ENCODE measurements at regions not wholly inside any gene's neighbourhood (a gene's known extent, or its start where the extent isn't known, plus 50 kb on each side); places are given as distances from the start of the nearest gene placed in this dataset.

GRCh38 chr12:97324471-97324870 lies 138.1 kb upstream of the RMST start:
- DNase-seq: no peak
- ATAC-seq: no peak

- no peak for ATAC-seq
Observed at GRCh38 chr12:97335115-97335514, 127.5 kb upstream of the RMST start.

GRCh38 chr12:97336900-97337751 lies 125.5 kb upstream of the RMST start:
- DNase-seq (no peak), ATAC-seq (no peak)

More at GRCh38 chr12:97335115-97335514, 127.5 kb upstream of the RMST start:
- no peak for DNase-seq

DNA sequence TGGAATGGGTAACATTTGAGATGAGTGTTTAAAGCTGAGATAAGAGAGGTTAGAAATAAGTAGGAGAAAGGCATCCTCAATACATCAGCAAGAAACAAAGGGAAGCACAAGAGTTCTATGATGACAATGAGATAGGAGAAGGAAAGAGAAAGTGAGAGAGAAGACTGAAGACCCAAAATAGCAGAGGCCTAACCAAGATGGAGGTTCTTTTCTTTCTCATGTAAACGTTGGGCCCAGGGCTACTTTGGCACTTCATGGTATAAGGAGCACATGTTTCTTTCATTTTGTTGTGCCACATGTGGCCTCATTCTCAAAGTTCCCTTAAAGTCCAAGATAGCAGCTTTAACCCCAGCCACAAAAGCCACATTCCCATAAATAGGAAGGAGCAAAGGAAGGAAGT lies 120.5 kb upstream of the RMST start:
- ATAC-seq: no peak
- no peak for DNase-seq

- no peak for ATAC-seq
- DNase-seq: no peak
Observed at GRCh38 chr12:97347956-97348355, 114.6 kb upstream of the RMST start.

DNA sequence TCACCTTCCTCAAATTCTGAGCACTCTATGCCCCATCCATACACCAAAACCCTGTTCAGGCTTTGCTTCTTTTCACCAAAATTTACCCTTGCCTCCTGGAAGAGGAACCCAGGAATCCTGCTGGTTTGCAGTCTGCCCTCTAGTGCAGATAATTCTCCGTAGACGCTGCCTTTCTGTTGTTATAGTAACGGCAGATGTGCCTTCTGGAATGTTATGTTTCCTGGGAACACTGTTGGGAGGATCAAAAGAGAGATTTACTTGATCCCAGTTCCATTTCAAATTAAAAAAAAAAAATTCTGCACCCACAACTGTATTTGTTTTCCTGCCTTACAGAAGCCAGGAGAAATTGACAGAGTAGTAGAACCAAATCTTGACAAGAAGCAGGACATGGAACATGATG lies 104.2 kb upstream of the RMST start:
- ATAC-seq (no peak), DNase-seq (no peak)

DNA sequence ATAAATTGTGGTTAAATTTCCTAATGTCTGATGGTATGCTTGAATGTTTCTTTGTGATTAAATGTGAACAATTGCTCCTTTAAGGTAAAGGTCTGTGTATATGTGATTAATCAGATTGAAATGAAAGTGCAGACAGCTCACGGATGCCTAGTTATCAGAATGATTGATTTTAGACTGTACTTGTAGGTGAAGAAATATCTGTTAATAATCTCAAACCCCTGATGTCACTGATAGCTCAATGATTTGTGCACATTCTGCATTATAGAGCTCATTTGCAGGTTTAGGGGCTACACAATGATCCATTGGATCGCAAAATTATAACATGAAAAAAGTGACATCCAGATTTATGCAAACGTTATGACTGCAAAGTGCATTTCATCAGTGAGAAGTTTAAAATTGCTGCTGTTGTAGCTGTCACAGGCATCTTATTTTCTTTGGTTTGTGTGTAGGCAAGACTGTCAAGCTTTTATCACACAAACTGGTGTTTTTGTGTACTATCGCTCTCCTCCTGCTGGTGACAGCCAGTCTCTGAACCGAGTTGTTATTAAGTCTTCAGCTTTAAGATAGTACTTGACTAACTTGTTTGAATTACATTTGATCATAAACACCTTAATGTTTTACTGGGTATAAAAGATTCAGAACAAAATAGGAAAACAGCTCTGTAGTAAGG lies 103.4 kb upstream of the RMST start:
- ATAC-seq (no peak), DNase-seq (no peak)

DNA sequence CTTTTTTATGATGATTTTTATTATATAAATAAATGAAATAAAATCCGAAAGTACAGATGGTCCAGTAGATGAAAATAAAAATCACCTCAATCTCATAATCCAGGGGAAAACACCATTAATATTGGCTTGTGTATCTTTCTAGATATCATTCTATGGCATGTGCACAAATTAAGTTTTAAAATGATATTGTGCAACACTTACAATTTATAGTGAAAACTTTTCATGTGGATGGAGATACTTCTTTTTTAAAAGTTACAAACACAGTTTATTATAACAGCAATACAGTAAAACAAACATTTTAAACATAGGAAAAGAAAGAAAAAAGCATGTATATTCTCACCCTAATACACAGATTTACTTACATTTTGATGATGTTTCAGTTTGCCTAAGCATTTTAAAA lies 98.9 kb upstream of the RMST start:
- no peak for DNase-seq

GRCh38 chr12:97368462-97369163 lies 94.0 kb upstream of the RMST start:
- DNase-seq (no peak), ATAC-seq (no peak)

More for the DNA sequence above, 98.9 kb upstream of the RMST start:
- ATAC-seq: no peak

GRCh38 chr12:97375310-97375709 lies 87.3 kb upstream of the RMST start:
- DNase-seq (no peak), ATAC-seq (no peak)

GRCh38 chr12:97380440-97380839 lies 82.2 kb upstream of the RMST start:
- DNase-seq (no peak), ATAC-seq (no peak)

- ATAC-seq (no peak), DNase-seq (no peak)
Observed at GRCh38 chr12:97385121-97385520, 77.5 kb upstream of the RMST start.

DNA sequence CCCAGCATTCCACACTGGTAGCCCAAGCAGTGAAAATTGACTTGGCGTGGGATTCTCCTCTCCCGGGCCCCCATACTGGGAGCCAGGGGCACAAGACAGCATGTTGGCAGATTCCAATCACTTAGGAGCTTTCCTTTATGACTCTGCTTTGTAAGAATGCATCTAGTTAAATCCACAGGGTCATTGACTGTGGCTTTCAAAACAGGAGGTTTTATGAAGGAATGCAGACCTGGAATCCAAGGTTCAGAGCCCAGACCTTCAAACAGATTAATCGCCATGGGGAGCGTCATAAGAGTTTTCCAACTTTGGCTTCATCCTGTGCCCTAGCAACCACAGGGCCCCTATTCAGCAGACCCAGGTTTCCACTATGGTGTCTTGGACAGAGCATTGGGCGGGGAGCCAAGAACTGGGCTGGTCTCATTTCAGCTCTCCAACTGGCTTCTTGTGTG lies 76.4 kb upstream of the RMST start:
- no peak for DNase-seq

GRCh38 chr12:97387844-97388243 lies 74.8 kb upstream of the RMST start:
- DNase-seq (no peak), ATAC-seq (no peak)

More for the DNA sequence above, 76.4 kb upstream of the RMST start:
- no peak for ATAC-seq

- ATAC-seq (no peak), DNase-seq (no peak)
Observed at GRCh38 chr12:97394657-97395056, 67.9 kb upstream of the RMST start.

GRCh38 chr12:97397008-97397407 lies 65.6 kb upstream of the RMST start:
- no peak for ATAC-seq

DNA sequence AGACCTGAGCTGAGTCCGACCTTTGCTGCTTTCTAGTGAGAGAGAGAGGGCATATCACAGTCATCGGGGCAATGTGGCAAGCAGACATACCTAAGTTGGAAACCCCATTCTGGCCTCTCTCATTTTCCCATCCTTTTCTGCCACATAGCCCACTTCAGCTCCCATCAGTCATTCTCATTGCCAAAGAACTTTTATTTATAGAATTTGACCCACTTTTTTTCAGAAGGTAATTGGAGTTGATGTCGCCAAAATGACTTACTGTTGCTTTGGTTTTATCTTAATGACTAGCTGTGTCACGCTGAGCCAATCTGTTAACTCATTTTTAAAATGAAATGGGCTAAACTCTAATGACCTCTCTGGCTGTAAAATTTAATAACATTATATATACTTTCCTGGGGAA lies 63.9 kb upstream of the RMST start:
- DNase-seq (no peak), ATAC-seq (no peak)

More at GRCh38 chr12:97397008-97397407, 65.6 kb upstream of the RMST start:
- no peak for DNase-seq

DNA sequence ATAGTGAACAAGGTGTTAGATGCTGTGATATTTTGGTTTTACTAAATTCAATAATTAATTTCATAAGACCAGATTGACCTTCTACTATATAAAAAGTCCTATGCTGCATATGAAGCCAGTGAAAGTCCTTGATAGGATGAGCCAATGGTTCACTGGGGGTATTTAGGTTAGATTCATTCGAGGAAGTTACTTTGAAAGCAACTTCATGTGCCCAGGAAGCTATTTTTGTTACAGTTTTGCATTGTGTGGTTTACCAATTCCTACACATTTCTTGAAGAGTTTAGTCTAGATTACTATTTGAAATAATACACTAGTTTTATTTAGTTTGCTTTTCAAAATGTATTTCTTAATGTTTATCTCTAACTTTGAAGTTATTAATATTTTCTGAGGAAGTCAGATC lies 58.5 kb upstream of the RMST start:
- no peak for ATAC-seq
- DNase-seq: no peak

DNA sequence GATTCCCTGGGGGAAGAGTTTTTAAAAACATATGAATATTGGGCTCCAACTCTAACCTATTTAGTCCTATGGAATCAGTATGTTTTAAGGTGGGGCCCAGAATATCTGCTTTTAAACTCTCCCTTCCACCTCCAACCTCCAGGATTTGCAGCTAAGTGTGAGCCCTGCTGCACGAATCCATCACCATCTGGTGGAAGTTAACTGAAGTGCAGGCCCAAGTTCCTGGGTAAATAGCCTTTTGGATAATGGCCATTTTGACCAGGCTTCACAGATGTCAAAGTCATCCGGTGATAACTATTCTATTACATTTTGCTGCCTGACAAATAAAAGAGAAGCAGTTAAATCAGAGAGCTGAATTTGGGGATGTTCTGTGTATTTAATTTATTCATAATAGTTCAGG lies 58.1 kb upstream of the RMST start:
- DNase-seq (no peak), ATAC-seq (no peak)

GRCh38 chr12:97408363-97408762 lies 54.2 kb upstream of the RMST start:
- DNase-seq: no peak
- ATAC-seq: no peak

- ATAC-seq: no peak
- DNase-seq: no peak
Observed at GRCh38 chr12:97411341-97411740, 51.3 kb upstream of the RMST start.

All from stimulated activated naive CD8-positive, alpha-beta T cell treated with anti-CD3 and anti-CD28 coated beads, Interleukin-15, Interleukin-2, amounts not matched to agents 100 U/mL and 50 U/mL, for 24 hours (primary cell).